Activated CD8-positive, alpha-beta T cell treated with anti-CD3 and anti-CD28 coated beads for 36 hours (primary cell): ENCODE measurements at regions not wholly inside any gene's neighbourhood (a gene's known extent, or its start where the extent isn't known, plus 50 kb on each side); places are given as distances from the start of the nearest gene placed in this dataset.

ENCODE experiments used
- ATAC-seq: fragments of 200-7000 bp; cut with Tn5 transposase; one replicate; pipeline ENCODE4 v1.10.0; 2021; ENCODE audit warnings: mild to moderate bottlenecking, moderate library complexity
- CTCF ChIA-PET: fragments of 350-600 bp; sonication (Branson Sonifier 250); formaldehyde crosslinking; loops from one replicate; lab custom pipeline; 2021; ENCODE audit warnings: antibody characterized with exemption; lab: Charles Lee
- POLR2A ChIA-PET: fragments of 350-600 bp; sonication (Branson Sonifier 250); formaldehyde crosslinking; loops from one replicate; lab custom pipeline; 2021; ENCODE audit warnings: antibody characterized with exemption; lab: Charles Lee
- DNase-seq: peaks from one replicate; pipeline ENCODE4 v3.0.0-alpha.2; 2020
- H3K27ac Mint-ChIP-seq: one replicate; pipeline ENCODE4 v1.8.0; 2021; ENCODE audit warnings: mild to moderate bottlenecking, mixed read lengths
- H3K27me3 Mint-ChIP-seq: one replicate; pipeline ENCODE4 v1.8.0; 2021; ENCODE audit warnings: mixed read lengths
- H3K36me3 Mint-ChIP-seq: one replicate; pipeline ENCODE4 v1.8.0; 2021; ENCODE audit warnings: low read depth, mixed read lengths
- H3K4me1 Mint-ChIP-seq: one replicate; pipeline ENCODE4 v1.8.0; 2021; ENCODE audit warnings: low read depth, mixed read lengths
- H3K4me3 Mint-ChIP-seq: one replicate; pipeline ENCODE4 v1.8.0; 2021; ENCODE audit warnings: mild to moderate bottlenecking, moderate library complexity, mixed read lengths
- H3K9me3 Mint-ChIP-seq: one replicate; pipeline ENCODE4 v1.8.0; 2021; ENCODE audit warnings: mixed read lengths
- CTCF ChIP-seq: fragments of 200-600 bp; IDR thresholded peaks from one replicate; pipeline ENCODE4 v1.8.0; 2022; ENCODE audit warnings: antibody characterized with exemption, mild to moderate bottlenecking
- intact Hi-C: fragments of 100-400 bp; cut with micrococcal nuclease; formaldehyde crosslinking; loops from one replicate; pipeline ENCODE4 v1.10.0; 2022

DNA sequence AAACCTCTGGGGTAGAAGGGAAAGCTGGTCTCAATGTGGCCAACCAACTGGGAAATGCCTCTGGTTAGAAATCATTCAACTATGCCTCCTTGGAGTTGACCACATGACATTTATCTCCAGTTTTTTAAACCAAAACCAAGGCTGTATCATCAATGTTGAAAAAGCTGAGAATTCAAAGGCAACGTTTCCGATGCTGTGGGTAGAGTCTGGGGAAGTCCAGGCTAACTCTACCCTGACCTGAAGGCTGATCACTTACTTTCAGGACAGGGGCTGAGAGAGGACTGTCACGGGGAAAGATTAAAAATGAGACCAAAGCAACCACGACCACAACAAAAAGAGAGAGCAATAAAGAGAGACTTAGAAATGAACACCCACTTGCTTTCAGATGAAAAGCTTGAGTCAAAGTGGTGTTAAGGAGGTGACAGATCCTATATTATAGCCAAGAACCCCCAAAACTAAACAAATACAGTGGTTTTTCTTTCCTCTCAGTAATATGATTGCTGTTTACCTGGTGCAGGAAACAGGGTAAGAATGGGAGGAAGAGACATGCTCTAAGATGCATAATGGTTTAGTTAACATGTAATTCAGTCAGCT is 90.8 kb upstream of the TNFSF4 start:
- H3K36me3 Mint-ChIP-seq = no peaks in the 10 kb centered on the region
- H3K9me3 Mint-ChIP-seq = no peaks in the 10 kb centered on the region
- no peaks in the 10 kb centered on the region for H3K27me3 Mint-ChIP-seq
- H3K4me3 Mint-ChIP-seq = no peak overlapping the region
- peak; percentile 93 for ATAC-seq
- DNase-seq = peak; percentile 84
- intact Hi-C loops = loop anchor here (10.0 kb wide), 2 partner anchors 93 to 553 kb away; partner anchors contain the start of gene TNFSF4
- H3K4me1 Mint-ChIP-seq = peaks cover 61% of the 10 kb centered on the region
- CTCF ChIA-PET = interaction anchor here (0.6 to 0.9 kb wide), 3 partner anchors 95 to 684 kb away, joined by 3 read pairs; no protein-coding TSS in a partner anchor
- TF ChIP-seq CTCF = no peak
- peak overlapping the region; percentile 25 for H3K27ac Mint-ChIP-seq
- POLR2A ChIA-PET = interaction anchor here (0.6 to 1.6 kb wide), 3 partner anchors 22 to 403 kb away, joined by 3 to 4 read pairs (median 3); no protein-coding TSS in a partner anchor

DNA sequence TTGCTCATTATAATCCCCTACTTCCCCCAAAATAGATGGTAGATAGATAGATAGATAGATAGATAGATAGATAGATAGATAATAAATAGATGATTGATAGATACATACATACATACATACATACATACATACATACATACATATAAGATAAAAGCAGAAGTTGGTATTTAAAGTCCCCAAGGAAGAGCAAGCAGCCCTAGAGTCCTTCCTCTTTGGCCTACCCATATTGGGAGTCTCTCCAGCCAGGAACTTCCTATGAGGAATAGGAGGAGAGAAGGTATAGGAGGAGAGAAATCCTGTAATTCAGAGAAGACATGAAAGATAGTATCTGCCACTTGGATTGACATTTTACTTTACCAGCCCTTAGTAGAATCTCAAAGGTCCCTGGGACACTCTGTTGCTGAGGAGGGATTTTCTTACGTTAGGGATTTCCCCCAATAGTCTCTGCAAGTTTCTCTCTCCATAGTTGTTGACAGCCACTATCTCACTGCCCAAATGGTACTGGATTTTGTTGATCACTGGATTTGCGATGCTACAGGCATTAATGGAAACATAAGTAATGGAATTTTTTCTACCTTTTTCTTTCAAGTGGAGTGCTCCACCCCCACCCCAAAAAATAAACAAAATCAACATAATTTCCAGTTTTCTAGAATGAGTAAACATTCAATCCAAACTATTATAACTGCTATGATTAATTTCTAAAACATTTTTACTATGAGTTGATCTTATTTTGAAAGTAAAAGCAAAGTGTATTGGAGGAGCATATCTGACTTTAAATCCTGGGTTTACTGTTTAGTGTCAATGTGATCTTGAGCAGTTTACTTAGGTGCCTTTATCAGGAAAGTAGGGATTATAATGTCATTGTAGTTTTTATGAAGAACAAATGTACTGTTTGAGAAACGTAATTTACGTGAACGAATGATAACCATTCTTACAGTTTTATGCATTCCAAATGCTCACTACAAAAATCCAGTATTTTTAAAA is 93.2 kb upstream of the TNFSF4 start:
- Mint-ChIP-seq H3K4me1 (peaks cover 60% of the 10 kb centered on the region), H3K27ac (no peak overlapping the region), H3K4me3 (no peak overlapping the region), H3K9me3 (no peaks in the 10 kb centered on the region), H3K27me3 (no peaks in the 10 kb centered on the region), H3K36me3 (no peaks in the 10 kb centered on the region)
- intact Hi-C loops = no loop called here
- CTCF ChIA-PET = no interaction called here
- no peak for TF ChIP-seq CTCF
- ATAC-seq (no peak), DNase-seq (no peak)
- POLR2A ChIA-PET = no interaction called here

DNA sequence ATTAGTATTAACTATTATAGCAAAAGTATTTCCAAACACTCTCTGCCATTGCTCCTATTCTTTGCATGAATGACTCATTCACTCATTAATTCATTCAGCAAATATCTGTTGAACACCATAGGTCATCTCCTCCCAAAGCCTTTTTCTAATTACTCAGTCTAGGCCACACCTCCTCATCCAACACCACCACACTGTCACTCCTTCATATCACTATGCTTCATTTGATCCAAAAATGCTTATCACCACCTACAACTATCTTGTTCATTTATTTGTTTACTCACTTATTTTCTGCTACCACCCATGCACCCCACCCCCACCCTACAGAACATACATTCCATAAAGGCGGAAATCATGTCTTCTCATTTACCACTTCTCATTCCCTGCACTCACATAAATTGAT is 94.4 kb upstream of the TNFSF4 start:
- H3K27me3 Mint-ChIP-seq = no peaks in the 10 kb centered on the region
- TF ChIP-seq CTCF = no peak
- ChIA-PET CTCF (no interaction called here), POLR2A (no interaction called here)
- no peaks in the 10 kb centered on the region for H3K9me3 Mint-ChIP-seq
- no peak overlapping the region for H3K4me3 Mint-ChIP-seq
- no peaks in the 10 kb centered on the region for H3K36me3 Mint-ChIP-seq
- intact Hi-C loops = no loop called here
- peaks cover 51% of the 10 kb centered on the region for H3K4me1 Mint-ChIP-seq
- no peak for DNase-seq
- ATAC-seq = no peak
- no peak overlapping the region for H3K27ac Mint-ChIP-seq

- Mint-ChIP-seq H3K4me3 (no peak overlapping the region), H3K9me3 (no peaks in the 10 kb centered on the region), H3K36me3 (no peaks in the 10 kb centered on the region), H3K27me3 (no peaks in the 10 kb centered on the region), H3K4me1 (peaks cover 42% of the 10 kb centered on the region), H3K27ac (no peak overlapping the region)
- intact Hi-C loops = no loop called here
- CTCF ChIA-PET = no interaction called here
- DNase-seq (no peak), ATAC-seq (no peak)
- POLR2A ChIA-PET = no interaction called here
- TF ChIP-seq CTCF = no peak
These were observed 95.2 kb upstream of the TNFSF4 start for GRCh38 chr1:173302366-173302765.
